ENCODE measurements at regions not wholly inside any gene's neighbourhood (a gene's known extent, or its start where the extent isn't known, plus 50 kb on each side); places are given as distances from the start of the nearest gene placed in this dataset.

DNA sequence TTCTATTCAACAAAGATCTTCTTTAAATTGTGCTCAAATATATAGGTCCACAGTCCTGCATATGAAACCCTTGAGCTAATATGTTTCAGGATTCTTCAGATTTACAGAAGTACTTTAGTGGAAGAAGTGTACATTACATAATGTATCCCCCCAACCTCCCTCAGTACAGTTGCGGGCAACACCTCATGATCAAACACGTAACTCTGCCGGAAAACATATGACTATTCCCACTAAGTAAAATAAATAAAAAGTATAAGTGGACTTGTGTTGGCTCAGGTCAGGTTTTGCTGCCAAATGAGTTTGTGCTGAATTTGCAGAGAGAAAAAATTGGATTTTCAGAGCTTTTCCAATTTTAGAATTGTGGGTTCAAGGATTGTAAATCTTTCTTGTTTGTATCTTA is 267.6 kb upstream of the MDFIC2 start:
- no peak overlapping the region for H3K4me2 ChIP-seq (ENCODE audit: low read length)
- H3F3A ChIP-seq (ENCODE audit: insufficient read depth, low read length), result no peaks in the 10 kb centered on the region
- H2AFZ ChIP-seq (ENCODE audit: low read length), result no peak overlapping the region
- no peak overlapping the region for H3K27ac ChIP-seq (ENCODE audit: low read depth, low read length, poor library complexity, severe bottlenecking)
- H4K20me1 ChIP-seq (ENCODE audit: insufficient read depth, low read length), result no peaks in the 10 kb centered on the region
- no peaks in the 10 kb centered on the region for H3K9me2 ChIP-seq (ENCODE audit: low read depth, low read length)
- H3K9ac ChIP-seq (ENCODE audit: low read length), result no peak overlapping the region
- no peaks in the 10 kb centered on the region for H3K27me3 ChIP-seq (ENCODE audit: insufficient read depth, low read length)
- H3K4me3 ChIP-seq (ENCODE audit: low read depth, low read length, poor library complexity, severe bottlenecking), result no peak overlapping the region
- no peaks in the 10 kb centered on the region for H3K9me3 ChIP-seq (ENCODE audit: low read length)
- no peaks in the 10 kb centered on the region for H3K79me2 ChIP-seq (ENCODE audit: insufficient read depth, low read length)
- no peaks in the 10 kb centered on the region for H3K36me3 ChIP-seq (ENCODE audit: insufficient read depth, low read length)
- H3K4me1 ChIP-seq (ENCODE audit: insufficient read depth, low read length, severe bottlenecking), result no peaks in the 10 kb centered on the region
- TF ChIP-seq EZH2 (IDR thresholded peaks at IDR 0.05; ENCODE audit: borderline replicate concordance, low read length), result no peak
- TF ChIP-seq, protein P1, sequence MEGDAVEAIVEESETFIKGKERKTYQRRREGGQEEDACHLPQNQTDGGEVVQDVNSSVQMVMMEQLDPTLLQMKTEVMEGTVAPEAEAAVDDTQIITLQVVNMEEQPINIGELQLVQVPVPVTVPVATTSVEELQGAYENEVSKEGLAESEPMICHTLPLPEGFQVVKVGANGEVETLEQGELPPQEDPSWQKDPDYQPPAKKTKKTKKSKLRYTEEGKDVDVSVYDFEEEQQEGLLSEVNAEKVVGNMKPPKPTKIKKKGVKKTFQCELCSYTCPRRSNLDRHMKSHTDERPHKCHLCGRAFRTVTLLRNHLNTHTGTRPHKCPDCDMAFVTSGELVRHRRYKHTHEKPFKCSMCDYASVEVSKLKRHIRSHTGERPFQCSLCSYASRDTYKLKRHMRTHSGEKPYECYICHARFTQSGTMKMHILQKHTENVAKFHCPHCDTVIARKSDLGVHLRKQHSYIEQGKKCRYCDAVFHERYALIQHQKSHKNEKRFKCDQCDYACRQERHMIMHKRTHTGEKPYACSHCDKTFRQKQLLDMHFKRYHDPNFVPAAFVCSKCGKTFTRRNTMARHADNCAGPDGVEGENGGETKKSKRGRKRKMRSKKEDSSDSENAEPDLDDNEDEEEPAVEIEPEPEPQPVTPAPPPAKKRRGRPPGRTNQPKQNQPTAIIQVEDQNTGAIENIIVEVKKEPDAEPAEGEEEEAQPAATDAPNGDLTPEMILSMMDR (IDR thresholded peaks at IDR 0.05; ENCODE audit: low read length), result no peak

DNA sequence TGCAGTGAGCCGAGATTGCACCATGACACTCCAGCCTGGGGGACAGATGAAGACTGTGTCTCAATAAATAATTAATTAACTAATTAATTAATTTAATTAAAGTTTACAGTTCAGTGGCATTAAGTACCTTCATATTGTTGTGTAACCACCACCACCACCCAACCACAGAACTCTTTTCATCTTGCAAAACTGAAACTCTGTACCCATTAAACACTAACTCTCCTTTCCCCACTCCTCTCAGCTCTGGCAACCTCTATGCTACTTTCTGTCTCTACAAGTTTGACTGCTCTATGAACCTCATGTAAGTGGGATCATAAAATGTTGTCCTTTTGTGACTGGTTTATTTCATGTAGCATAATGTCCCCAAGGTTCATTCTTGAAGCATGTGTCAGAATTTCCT is 259.3 kb upstream of the MDFIC2 start:
- H4K20me1 ChIP-seq (ENCODE audit: insufficient read depth, low read length), result no peaks in the 10 kb centered on the region
- H3K9me3 ChIP-seq (ENCODE audit: low read length), result no peaks in the 10 kb centered on the region
- H3K27me3 ChIP-seq (ENCODE audit: insufficient read depth, low read length), result no peaks in the 10 kb centered on the region
- H3K27ac ChIP-seq (ENCODE audit: low read depth, low read length, poor library complexity, severe bottlenecking), result no peak overlapping the region
- H3K4me2 ChIP-seq (ENCODE audit: low read length), result no peak overlapping the region
- no peak for TF ChIP-seq EZH2 (IDR thresholded peaks at IDR 0.05; ENCODE audit: borderline replicate concordance, low read length)
- TF ChIP-seq, protein P1 (IDR thresholded peaks at IDR 0.05; ENCODE audit: low read length), result no peak
- H3K4me1 ChIP-seq (ENCODE audit: insufficient read depth, low read length, severe bottlenecking), result no peaks in the 10 kb centered on the region
- no peaks in the 10 kb centered on the region for H3K9me2 ChIP-seq (ENCODE audit: low read depth, low read length)
- H3K36me3 ChIP-seq (ENCODE audit: insufficient read depth, low read length), result no peaks in the 10 kb centered on the region
- no peaks in the 10 kb centered on the region for H3K79me2 ChIP-seq (ENCODE audit: insufficient read depth, low read length)
- no peak overlapping the region for H3K9ac ChIP-seq (ENCODE audit: low read length)
- H2AFZ ChIP-seq (ENCODE audit: low read length), result no peak overlapping the region
- H3F3A ChIP-seq (ENCODE audit: insufficient read depth, low read length), result no peaks in the 10 kb centered on the region
- no peak overlapping the region for H3K4me3 ChIP-seq (ENCODE audit: low read depth, low read length, poor library complexity, severe bottlenecking)

DNA sequence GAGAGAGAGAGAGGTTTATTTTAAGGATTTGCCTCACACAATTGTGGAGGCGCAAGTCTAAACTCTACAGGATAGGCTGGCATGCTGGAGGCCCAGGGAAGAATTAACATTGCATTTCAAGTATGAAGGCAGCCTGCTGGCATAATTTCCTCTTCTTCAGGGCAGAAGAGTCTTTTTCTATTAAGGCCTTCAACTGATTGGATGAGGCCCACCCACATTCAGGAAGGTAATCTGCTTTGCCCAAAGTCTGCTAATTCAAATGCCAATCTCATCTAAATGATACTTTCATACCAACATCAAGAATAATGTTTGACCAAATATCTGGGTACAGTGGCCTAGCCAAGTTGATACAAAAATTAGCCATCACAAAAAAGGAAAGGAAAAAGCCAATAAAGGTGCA is 258.1 kb upstream of the MDFIC2 start:
- Histone ChIP-seq H3K9me3 (ENCODE audit: low read length) (no peaks in the 10 kb centered on the region), H3K9me2 (ENCODE audit: low read depth, low read length) (no peaks in the 10 kb centered on the region), H3K9ac (ENCODE audit: low read length) (no peak overlapping the region), H3F3A (ENCODE audit: insufficient read depth, low read length) (no peaks in the 10 kb centered on the region), H3K4me1 (ENCODE audit: insufficient read depth, low read length, severe bottlenecking) (no peaks in the 10 kb centered on the region), H3K4me3 (ENCODE audit: low read depth, low read length, poor library complexity, severe bottlenecking) (no peak overlapping the region), H3K79me2 (ENCODE audit: insufficient read depth, low read length) (no peaks in the 10 kb centered on the region), H3K27ac (ENCODE audit: low read depth, low read length, poor library complexity, severe bottlenecking) (no peak overlapping the region), H4K20me1 (ENCODE audit: insufficient read depth, low read length) (no peaks in the 10 kb centered on the region), H2AFZ (ENCODE audit: low read length) (no peak overlapping the region), H3K36me3 (ENCODE audit: insufficient read depth, low read length) (no peaks in the 10 kb centered on the region), H3K27me3 (ENCODE audit: insufficient read depth, low read length) (no peaks in the 10 kb centered on the region), H3K4me2 (ENCODE audit: low read length) (no peak overlapping the region)
- TF ChIP-seq, protein P1 (IDR thresholded peaks at IDR 0.05; ENCODE audit: low read length), result no peak
- TF ChIP-seq EZH2 (IDR thresholded peaks at IDR 0.05; ENCODE audit: borderline replicate concordance, low read length), result no peak

All from OCI-LY1 (cell line).